HepG2 (cell line): ENCODE measurements at regions not wholly inside any gene's neighbourhood (a gene's known extent, or its start where the extent isn't known, plus 50 kb on each side); places are given as distances from the start of the nearest gene placed in this dataset.

Experiments
- ATAC-seq: fragments of 200-7000 bp; cut with Tn5 transposase; 3 replicates; pipeline ENCODE4 v1.9.1; 2020; ENCODE audit warnings: mild to moderate bottlenecking, moderate library complexity
- BruUV-seq: library from RNA; stranded (reverse); fragments of 400-500 nt; replicated peaks from 2 replicates; lab custom pipeline; 2021; lab: Mats Ljungman, UMichigan
- CTCF ChIA-PET: fragments of 300-600 bp; formaldehyde crosslinking; extraction: SDS; loops from one replicate; lab custom pipeline; 2021; ENCODE audit warnings: low total read pairs, inconsistent platforms, low intra/inter-chr PET ratio; lab: Yijun Ruan, JAX
- POLR2A ChIA-PET: fragments of 350-600 bp; sonication (Branson Sonifier 250); formaldehyde crosslinking; loops from one replicate; lab custom pipeline; 2020; ENCODE audit warnings: antibody characterized with exemption, inconsistent platforms; lab: Yijun Ruan, JAX
- DNase-seq: peaks from one replicate; pipeline ENCODE4 v3.0.0-alpha.2; 2015; ENCODE audit warnings: low spot score
- FAIRE-seq: peaks from 3 replicates; lab custom pipeline; 2011; peaks lifted over from hg19 to GRCh38; lab: Jason Lieb, UNC
- H2AFZ ChIP-seq: one replicate; pipeline ENCODE4 v1.6.1; 2011; ENCODE audit warnings: low read length, inconsistent platforms
- H3K27ac ChIP-seq: fragments of 300-600 bp; 3 replicates; pipeline ENCODE4 v1.8.0; 2011; ENCODE audit warnings: mixed run types, mild to moderate bottlenecking, mixed read lengths, low read length, inconsistent platforms; ENCODE audit not compliant: insufficient read depth; ENCODE audit errors: extremely low read length
- H3K27me3 ChIP-seq, 2 experiments: fragments of 200-600 bp in 1 of 2; 2 replicates in 1 of 2; 3 replicates in 1 of 2; pipeline versions ENCODE4 v1.6.0 to v1.8.0; 2011; ENCODE audit warnings: low read length in 2 of 2, mild to moderate bottlenecking in 2 of 2, moderate library complexity in 2 of 2, inconsistent platforms in 1 of 2; ENCODE audit not compliant: insufficient read depth in 2 of 2, control insufficient read depth in 1 of 2
- H3K36me3 ChIP-seq, 2 experiments: fragments of 200-600 bp in 1 of 2; replicated peaks in 1 of 2; 2 replicates in 1 of 2; 3 replicates in 1 of 2; pipeline versions ENCODE4 v1.5.1 to v1.8.0; 2011; ENCODE audit warnings: low read length in 2 of 2, inconsistent platforms in 1 of 2; ENCODE audit not compliant: insufficient read depth in 2 of 2, control insufficient read depth in 1 of 2
- H3K4me1 ChIP-seq: 2 replicates; pipeline ENCODE4 v1.5.1; 2012; ENCODE audit warnings: low read length, inconsistent platforms; ENCODE audit not compliant: insufficient read depth
- H3K4me2 ChIP-seq: 2 replicates; pipeline ENCODE4 v1.6.0; 2011; ENCODE audit warnings: low read depth, low read length, inconsistent platforms
- H3K4me3 ChIP-seq, 3 experiments: fragments of 200-600 bp in 1 of 3; sonication (generic), shearing (Covaris generic) in 1 of 3; replicated peaks in 1 of 3; 2 replicates each; pipeline ENCODE4 v1.5.1; 2011 to 2016; ENCODE audit warnings: low read length in 3 of 3, inconsistent platforms in 2 of 3, low read depth in 2 of 3, mild to moderate bottlenecking in 2 of 3, control low read depth in 1 of 3, mixed read lengths in 1 of 3; ENCODE audit not compliant: insufficient read depth in 1 of 3
- H3K79me2 ChIP-seq: one replicate; pipeline ENCODE4 v1.6.1; 2011; ENCODE audit warnings: low read length, inconsistent platforms; ENCODE audit not compliant: insufficient read depth
- H3K9ac ChIP-seq: 2 replicates; pipeline ENCODE4 v1.6.0; 2011; ENCODE audit warnings: mild to moderate bottlenecking, low read depth, low read length, inconsistent platforms; ENCODE audit not compliant: insufficient read depth
- H3K9me3 ChIP-seq: 2 replicates; pipeline ENCODE4 v1.5.1; 2012; ENCODE audit warnings: mild to moderate bottlenecking, low read length
- H4K20me1 ChIP-seq: 2 replicates; pipeline ENCODE4 v1.6.0; 2011; ENCODE audit warnings: inconsistent platforms, mild to moderate bottlenecking, low read length, moderate library complexity; ENCODE audit not compliant: insufficient read depth
- HNRNPLL ChIP-seq: fragments of 200-400 bp; formaldehyde crosslinking; IDR thresholded peaks from 2 replicates; pipeline ENCODE4 v1.6.1; 2017; ENCODE audit warnings: mild to moderate bottlenecking, low read depth, low read length; ENCODE audit not compliant: poor library complexity, severe bottlenecking
- KDM1A ChIP-seq: IDR thresholded peaks from 2 replicates; pipeline ENCODE4 v1.6.1; 2016; ENCODE audit warnings: missing compliant biosample characterization
- KDM5B ChIP-seq: sonication (generic); formaldehyde crosslinking; IDR thresholded peaks from 2 replicates; pipeline ENCODE4 v1.4.0; 2020; ENCODE audit warnings: missing genetic modification reagents, mild to moderate bottlenecking, borderline replicate concordance
- MLLT10 ChIP-seq: sonication (generic); formaldehyde crosslinking; IDR thresholded peaks from 2 replicates; pipeline ENCODE4 v1.4.0; 2020; ENCODE audit warnings: missing genetic modification reagents
- NONO ChIP-seq, 2 experiments: fragments of 450-650 bp in 1 of 2; sonication (generic) in 1 of 2; formaldehyde crosslinking in 1 of 2; IDR thresholded peaks in 1 of 2; conservative IDR thresholded peaks in 1 of 2; 2 replicates each; pipeline versions ENCODE4 v1.6.1 to v1.8.0; 2017 to 2022; ENCODE audit warnings: mild to moderate bottlenecking in 1 of 2, missing genetic modification reagents in 1 of 2, moderate library complexity in 1 of 2
- POGK ChIP-seq: sonication (generic); formaldehyde crosslinking; conservative IDR thresholded peaks from 2 replicates; pipeline ENCODE4 v1.8.0; 2022; ENCODE audit warnings: mild to moderate bottlenecking, moderate library complexity, missing genetic modification reagents
- SUZ12 ChIP-seq: fragments of 150-350 bp; IDR thresholded peaks from 2 replicates; pipeline ENCODE4 v1.6.1; 2014; ENCODE audit warnings: low read depth, low read length
- TOE1 ChIP-seq: sonication (generic); formaldehyde crosslinking; IDR thresholded peaks from 2 replicates; pipeline ENCODE4 v1.4.0; 2020; ENCODE audit warnings: mild to moderate bottlenecking, missing genetic modification reagents
- TP53 ChIP-seq: sonication (generic); formaldehyde crosslinking; conservative IDR thresholded peaks from 2 replicates; pipeline ENCODE4 v1.4.0; 2020; ENCODE audit warnings: missing genetic modification reagents
- ZBTB7A ChIP-seq: sonication (generic); formaldehyde crosslinking; IDR thresholded peaks from 2 replicates; pipeline ENCODE4 v1.8.0; 2022; ENCODE audit warnings: mild to moderate bottlenecking, missing genetic modification reagents
- ZFP41 ChIP-seq: sonication (generic); formaldehyde crosslinking; IDR thresholded peaks from 2 replicates; pipeline ENCODE4 v1.4.0; 2020; ENCODE audit warnings: mild to moderate bottlenecking, missing genetic modification reagents, borderline replicate concordance
- ZFP82 ChIP-seq: sonication (generic); formaldehyde crosslinking; IDR thresholded peaks from 2 replicates; pipeline ENCODE4 v1.5.1; 2020; ENCODE audit warnings: mild to moderate bottlenecking, missing genetic modification reagents, borderline replicate concordance
- ZNF562 ChIP-seq: sonication (generic); formaldehyde crosslinking; IDR thresholded peaks from 2 replicates; pipeline ENCODE4 v1.8.0; 2022; ENCODE audit warnings: missing genetic modification reagents, borderline replicate concordance
- ZNF563 ChIP-seq: sonication (generic); formaldehyde crosslinking; IDR thresholded peaks from 2 replicates; pipeline ENCODE4 v1.8.0; 2022; ENCODE audit warnings: mild to moderate bottlenecking, moderate library complexity, missing genetic modification reagents
- ZNF567 ChIP-seq: sonication (generic); formaldehyde crosslinking; IDR thresholded peaks from 2 replicates; pipeline ENCODE4 v1.8.1; 2023; ENCODE audit warnings: mild to moderate bottlenecking, missing genetic modification reagents, borderline replicate concordance
- ZSCAN12 ChIP-seq: sonication (generic); formaldehyde crosslinking; IDR thresholded peaks from 2 replicates; pipeline ENCODE4 v1.9.0; 2021; ENCODE audit warnings: mild to moderate bottlenecking, missing genetic modification reagents
- WGBS: methylation state at CpG from one replicate; pipeline ENCODE4 v1.1.6; 2017; ENCODE audit warnings: low lambda C conversion rate; 5-methylcytosine and 5-hydroxymethylcytosine counted together
- in situ Hi-C: cut with HindIII; loops from 2 replicates; pipeline ENCODE4 v1.10.0; 2017; ENCODE audit warnings: low pct_unique_long_range_greater_than_20kb; ENCODE audit not compliant: extremely low pct_ligation_motif_present
- intact Hi-C: fragments of 100-400 bp; cut with micrococcal nuclease; formaldehyde crosslinking; loops from one replicate; pipeline ENCODE4 v1.10.0; 2022; ENCODE audit not compliant: unreplicated experiment
- TF ChIP-seq, protein P1 (sequence below): sonication (generic); formaldehyde crosslinking; IDR thresholded peaks from 2 replicates; pipeline ENCODE4 v1.5.0; 2020; ENCODE audit warnings: mild to moderate bottlenecking, missing genetic modification reagents, borderline replicate concordance

- H3K27me3 ChIP-seq = no peaks in the 10 kb centered on the region
- H3K4me3 ChIP-seq = no peak overlapping the region
- POLR2A ChIA-PET = no interaction called here
- no peak overlapping the region for H3K9ac ChIP-seq
- FAIRE-seq (no peak), DNase-seq (no peak), ATAC-seq (peak; percentile 61)
- no peak overlapping the region for H2AFZ ChIP-seq
- no peak overlapping the region for H3K27ac ChIP-seq
- no peaks in the 10 kb centered on the region for H3K36me3 ChIP-seq
- WGBS = 60% methylated on average over 9 of the region's 30 CpGs
- in situ Hi-C loops (no loop called here), intact Hi-C loops (no loop called here)
- H3K79me2 ChIP-seq = no peaks in the 10 kb centered on the region
- no peaks in the 10 kb centered on the region for H4K20me1 ChIP-seq
- H3K9me3 ChIP-seq = no peaks in the 10 kb centered on the region
- no peak overlapping the region for H3K4me2 ChIP-seq
- BruUV-seq = no TSS peak
- H3K4me1 ChIP-seq = no peaks in the 10 kb centered on the region
- CTCF ChIA-PET = no interaction called here
- TF ChIP-seq TP53 (CRISPR knock-in tag) (no peak), ZNF563 (no peak), ZNF562 (CRISPR knock-in tag) (no peak), MLLT10 (CRISPR knock-in tag) (no peak), SUZ12 (no peak), ZNF567 (CRISPR knock-in tag) (no peak), ZSCAN12 (CRISPR knock-in tag) (no peak), ZFP82 (CRISPR knock-in tag) (no peak), ZFP41 (CRISPR knock-in tag) (no peak), KDM5B (CRISPR knock-in tag) (no peak), KDM1A (no peak), TOE1 (CRISPR knock-in tag) (no peak), HNRNPLL (no peak), NONO (IDR thresholded peaks at IDR 0.05) (no peak), NONO (CRISPR knock-in tag; conservative IDR thresholded peaks at IDR 0.05) (no peak), ZBTB7A (CRISPR knock-in tag) (no peak), POGK (CRISPR knock-in tag) (no peak)
- TF ChIP-seq, protein P1, sequence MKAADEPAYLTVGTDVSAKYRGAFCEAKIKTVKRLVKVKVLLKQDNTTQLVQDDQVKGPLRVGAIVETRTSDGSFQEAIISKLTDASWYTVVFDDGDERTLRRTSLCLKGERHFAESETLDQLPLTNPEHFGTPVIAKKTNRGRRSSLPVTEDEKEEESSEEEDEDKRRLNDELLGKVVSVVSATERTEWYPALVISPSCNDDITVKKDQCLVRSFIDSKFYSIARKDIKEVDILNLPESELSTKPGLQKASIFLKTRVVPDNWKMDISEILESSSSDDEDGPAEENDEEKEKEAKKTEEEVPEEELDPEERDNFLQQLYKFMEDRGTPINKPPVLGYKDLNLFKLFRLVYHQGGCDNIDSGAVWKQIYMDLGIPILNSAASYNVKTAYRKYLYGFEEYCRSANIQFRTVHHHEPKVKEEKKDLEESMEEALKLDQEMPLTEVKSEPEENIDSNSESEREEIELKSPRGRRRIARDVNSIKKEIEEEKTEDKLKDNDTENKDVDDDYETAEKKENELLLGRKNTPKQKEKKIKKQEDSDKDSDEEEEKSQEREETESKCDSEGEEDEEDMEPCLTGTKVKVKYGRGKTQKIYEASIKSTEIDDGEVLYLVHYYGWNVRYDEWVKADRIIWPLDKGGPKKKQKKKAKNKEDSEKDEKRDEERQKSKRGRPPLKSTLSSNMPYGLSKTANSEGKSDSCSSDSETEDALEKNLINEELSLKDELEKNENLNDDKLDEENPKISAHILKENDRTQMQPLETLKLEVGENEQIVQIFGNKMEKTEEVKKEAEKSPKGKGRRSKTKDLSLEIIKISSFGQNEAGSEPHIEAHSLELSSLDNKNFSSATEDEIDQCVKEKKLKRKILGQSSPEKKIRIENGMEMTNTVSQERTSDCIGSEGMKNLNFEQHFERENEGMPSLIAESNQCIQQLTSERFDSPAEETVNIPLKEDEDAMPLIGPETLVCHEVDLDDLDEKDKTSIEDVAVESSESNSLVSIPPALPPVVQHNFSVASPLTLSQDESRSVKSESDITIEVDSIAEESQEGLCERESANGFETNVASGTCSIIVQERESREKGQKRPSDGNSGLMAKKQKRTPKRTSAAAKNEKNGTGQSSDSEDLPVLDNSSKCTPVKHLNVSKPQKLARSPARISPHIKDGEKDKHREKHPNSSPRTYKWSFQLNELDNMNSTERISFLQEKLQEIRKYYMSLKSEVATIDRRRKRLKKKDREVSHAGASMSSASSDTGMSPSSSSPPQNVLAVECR (CRISPR knock-in tag) = no peak
Observed at GRCh38 chr12:74292351-74293194, 245.1 kb upstream of the ATXN7L3B start.
